ENCODE measurements at regions not wholly inside any gene's neighbourhood (a gene's known extent, or its start where the extent isn't known, plus 50 kb on each side); places are given as distances from the start of the nearest gene placed in this dataset.

GRCh38 chr4:34950926-34951325 lies 1293.4 kb downstream of the ARAP2 start:
- Histone ChIP-seq H4K20me1 (ENCODE audit: control insufficient read depth, insufficient read depth, insufficient read length) (no peaks in the 10 kb centered on the region), H3K4ac (ENCODE audit: low read depth, low read length) (no peak overlapping the region), H2AFZ (ENCODE audit: low read length) (no peak overlapping the region), H3K79me1 (ENCODE audit: insufficient read depth, low read depth, low read length, poor library complexity, severe bottlenecking) (no peaks in the 10 kb centered on the region), H3K9ac (ENCODE audit: extremely low read depth, insufficient read length, low read length) (no peak overlapping the region), H2BK12ac (ENCODE audit: insufficient read length, low read depth, low read length) (no peak overlapping the region), H2BK20ac (ENCODE audit: low read depth, low read length, poor library complexity, severe bottlenecking) (no peak overlapping the region), H2AK5ac (ENCODE audit: insufficient read length, low read length) (no peak overlapping the region), H3K56ac (ENCODE audit: insufficient read length, low read depth, low read length) (no peak overlapping the region), H2BK120ac (ENCODE audit: low read depth, low read length, poor library complexity, severe bottlenecking) (no peak overlapping the region), H3K27me3 (ENCODE audit: insufficient read depth, low read length) (no peaks in the 10 kb centered on the region), H2BK15ac (ENCODE audit: low read depth, low read length) (no peak overlapping the region), H3K14ac (ENCODE audit: insufficient read depth, low read length) (no peak overlapping the region), H3K4me2 (ENCODE audit: insufficient read depth, insufficient read length, low read length) (no peak overlapping the region), H3T11ph (ENCODE audit: low read length) (no peak overlapping the region), H4K8ac (replicated peaks; ENCODE audit: insufficient read length, low read depth, low read length) (no peak overlapping the region), H3K23ac (ENCODE audit: insufficient read length, low read depth, low read length) (no peak overlapping the region), H3K18ac (ENCODE audit: insufficient read length, low read depth, low read length) (no peak overlapping the region), H4K91ac (ENCODE audit: insufficient read length, low read depth, low read length) (no peak overlapping the region), H3K9me3 (ENCODE audit: control insufficient read depth, low read depth, low read length) (no peaks in the 10 kb centered on the region), H3K23me2 (ENCODE audit: insufficient read length, low read depth, low read length, poor library complexity, severe bottlenecking) (no peaks in the 10 kb centered on the region), H3K79me2 (ENCODE audit: insufficient read depth, low read length) (no peaks in the 10 kb centered on the region), H4K5ac (ENCODE audit: insufficient read length, low read depth, low read length) (no peak overlapping the region), H3K4me1 (ENCODE audit: insufficient read depth, low read length) (no peaks in the 10 kb centered on the region), H2BK5ac (ENCODE audit: insufficient read length, low read length) (no peak overlapping the region), H3K27ac (ENCODE audit: insufficient read length, low read depth, low read length) (no peak overlapping the region)
- peaks cover 0 to 4% (median 0%) of the 10 kb centered on the region in 3 experiments; a peak in 3 of 7 replicates for H3K36me3 Mint-ChIP-seq (ENCODE audit: insufficient read depth in 1 of 3, low read depth in 3 of 3)
- peaks cover 8 to 10% of the 10 kb centered on the region in 2 experiments for H3K4me1 Mint-ChIP-seq
- no peak for DNase-seq
- H3K9me3 Mint-ChIP-seq, result peaks cover 0 to 6% of the 10 kb centered on the region in 2 experiments; a peak in 2 of 5 replicates
- WGBS (ENCODE audit: extremely low coverage, insufficient read length, low lambda C conversion rate), result no CpG with 5 or more reads among the region's 2 CpGs
- H3K27me3 Mint-ChIP-seq (ENCODE audit: low read depth), result no peaks in the 10 kb centered on the region
- peak overlapping the region in 1 of 3 experiments; percentile 37; a peak in 1 of 7 replicates for H3K27ac Mint-ChIP-seq
- no peak overlapping the region for H3K4me3 Mint-ChIP-seq
- TF ChIP-seq, protein P1, sequence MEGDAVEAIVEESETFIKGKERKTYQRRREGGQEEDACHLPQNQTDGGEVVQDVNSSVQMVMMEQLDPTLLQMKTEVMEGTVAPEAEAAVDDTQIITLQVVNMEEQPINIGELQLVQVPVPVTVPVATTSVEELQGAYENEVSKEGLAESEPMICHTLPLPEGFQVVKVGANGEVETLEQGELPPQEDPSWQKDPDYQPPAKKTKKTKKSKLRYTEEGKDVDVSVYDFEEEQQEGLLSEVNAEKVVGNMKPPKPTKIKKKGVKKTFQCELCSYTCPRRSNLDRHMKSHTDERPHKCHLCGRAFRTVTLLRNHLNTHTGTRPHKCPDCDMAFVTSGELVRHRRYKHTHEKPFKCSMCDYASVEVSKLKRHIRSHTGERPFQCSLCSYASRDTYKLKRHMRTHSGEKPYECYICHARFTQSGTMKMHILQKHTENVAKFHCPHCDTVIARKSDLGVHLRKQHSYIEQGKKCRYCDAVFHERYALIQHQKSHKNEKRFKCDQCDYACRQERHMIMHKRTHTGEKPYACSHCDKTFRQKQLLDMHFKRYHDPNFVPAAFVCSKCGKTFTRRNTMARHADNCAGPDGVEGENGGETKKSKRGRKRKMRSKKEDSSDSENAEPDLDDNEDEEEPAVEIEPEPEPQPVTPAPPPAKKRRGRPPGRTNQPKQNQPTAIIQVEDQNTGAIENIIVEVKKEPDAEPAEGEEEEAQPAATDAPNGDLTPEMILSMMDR (conservative IDR thresholded peaks at IDR 0.05), result no peak

All from H9 (cell line).